ENCODE measurements at regions not wholly inside any gene's neighbourhood (a gene's known extent, or its start where the extent isn't known, plus 50 kb on each side); places are given as distances from the start of the nearest gene placed in this dataset.

- Mint-ChIP-seq H3K27ac (no peak overlapping the region), H3K4me1 (ENCODE audit: low read depth) (no peaks in the 10 kb centered on the region), H3K4me3 (no peak overlapping the region), H3K9me3 (no peaks in the 10 kb centered on the region), H3K27me3 (ENCODE audit: insufficient read depth) (no peaks in the 10 kb centered on the region; the same call in 1 of the 2 replicates), H3K36me3 (ENCODE audit: low read depth) (no peaks in the 10 kb centered on the region)
- TF ChIP-seq CTCF (IDR thresholded peaks at IDR 0.05), result no peak
- DNase-seq, result no peak
Measured at GRCh38 chr18:35822413-35822812, 150.1 kb upstream of the RMP24 start.

GRCh38 chr18:35826477-35826876 is 146.0 kb upstream of the RMP24 start:
- no peak overlapping the region for H3K27ac Mint-ChIP-seq
- no peak for TF ChIP-seq CTCF (IDR thresholded peaks at IDR 0.05)
- DNase-seq, result no peak

GRCh38 chr18:35827275-35827902 is 145.1 kb upstream of the RMP24 start:
- Mint-ChIP-seq H3K4me3 (no peak overlapping the region), H3K4me1 (ENCODE audit: low read depth) (no peaks in the 10 kb centered on the region), H3K36me3 (ENCODE audit: low read depth) (no peaks in the 10 kb centered on the region), H3K27ac (no peak overlapping the region), H3K27me3 (ENCODE audit: insufficient read depth) (peaks cover 5% of the 10 kb centered on the region), H3K9me3 (peaks cover 5% of the 10 kb centered on the region; the same call in 1 of the 2 replicates)
- no peak for TF ChIP-seq CTCF (IDR thresholded peaks at IDR 0.05)
- DNase-seq, result no peak

More at GRCh38 chr18:35826477-35826876, 146.0 kb upstream of the RMP24 start:
- H3K27me3 Mint-ChIP-seq (ENCODE audit: insufficient read depth), result peaks cover 2% of the 10 kb centered on the region
- no peaks in the 10 kb centered on the region for H3K4me1 Mint-ChIP-seq (ENCODE audit: low read depth)
- no peak overlapping the region for H3K4me3 Mint-ChIP-seq
- H3K36me3 Mint-ChIP-seq (ENCODE audit: low read depth), result no peaks in the 10 kb centered on the region
- peaks cover 5% of the 10 kb centered on the region; the same call in 1 of the 2 replicates for H3K9me3 Mint-ChIP-seq

- H3K27ac Mint-ChIP-seq, result no peak overlapping the region
- H3K9me3 Mint-ChIP-seq, result peaks cover 5% of the 10 kb centered on the region; the same call in 1 of the 2 replicates
- no peaks in the 10 kb centered on the region for H3K4me1 Mint-ChIP-seq (ENCODE audit: low read depth)
- H3K4me3 Mint-ChIP-seq, result no peak overlapping the region
- no peak for DNase-seq
- H3K36me3 Mint-ChIP-seq (ENCODE audit: low read depth), result no peaks in the 10 kb centered on the region
- peaks cover 9% of the 10 kb centered on the region for H3K27me3 Mint-ChIP-seq (ENCODE audit: insufficient read depth)
- no peak for TF ChIP-seq CTCF (IDR thresholded peaks at IDR 0.05)
Measured at GRCh38 chr18:35827903-35828275, 144.6 kb upstream of the RMP24 start.

GRCh38 chr18:35828591-35828990 is 143.9 kb upstream of the RMP24 start:
- no peaks in the 10 kb centered on the region for H3K36me3 Mint-ChIP-seq (ENCODE audit: low read depth)
- no peak for TF ChIP-seq CTCF (IDR thresholded peaks at IDR 0.05)
- H3K27me3 Mint-ChIP-seq (ENCODE audit: insufficient read depth), result peaks cover 10% of the 10 kb centered on the region
- no peak for DNase-seq
- no peaks in the 10 kb centered on the region for H3K4me1 Mint-ChIP-seq (ENCODE audit: low read depth)
- H3K9me3 Mint-ChIP-seq, result peaks cover 5% of the 10 kb centered on the region; the same call in 1 of the 2 replicates
- no peak overlapping the region for H3K4me3 Mint-ChIP-seq
- no peak overlapping the region for H3K27ac Mint-ChIP-seq
